Stromal cell of bone marrow (primary cell): ENCODE measurements at regions not wholly inside any gene's neighbourhood (a gene's known extent, or its start where the extent isn't known, plus 50 kb on each side); places are given as distances from the start of the nearest gene placed in this dataset.

ENCODE experiments used
- DNase-seq: peaks from one replicate; pipeline ENCODE4 v3.0.0-alpha.2; 2012; ENCODE audit warnings: low read depth

- no peak for DNase-seq
Measured at GRCh38 chr13:58782736-58783135, 1151.2 kb downstream of the PCDH17 start.

- DNase-seq = no peak
Measured at GRCh38 chr13:58792854-58793253, 1161.3 kb downstream of the PCDH17 start.

GRCh38 chr13:58795715-58796114, 1164.2 kb downstream of the PCDH17 start:
- no peak for DNase-seq

- no peak for DNase-seq
Measured at GRCh38 chr13:58804832-58805231, 1173.3 kb downstream of the PCDH17 start.

- no peak for DNase-seq
Measured at GRCh38 chr13:58806401-58806800, 1174.9 kb downstream of the PCDH17 start.

GRCh38 chr13:58823701-58824100, 1192.2 kb downstream of the PCDH17 start:
- no peak for DNase-seq

- no peak for DNase-seq
Measured at GRCh38 chr13:58827904-58828303, 1196.4 kb downstream of the PCDH17 start.

- no peak for DNase-seq
Measured at GRCh38 chr13:58830841-58831240, 1199.3 kb downstream of the PCDH17 start.

GRCh38 chr13:58838615-58839014, 1207.1 kb downstream of the PCDH17 start:
- no peak for DNase-seq

GRCh38 chr13:58843071-58843470, 1211.5 kb downstream of the PCDH17 start:
- no peak for DNase-seq

- DNase-seq = no peak
Measured at GRCh38 chr13:58843567-58843966, 1212.0 kb downstream of the PCDH17 start.

GRCh38 chr13:58850161-58850560, 1218.6 kb downstream of the PCDH17 start:
- no peak for DNase-seq

- DNase-seq = no peak
Measured at GRCh38 chr13:58852076-58852475, 1220.5 kb downstream of the PCDH17 start.

- DNase-seq = no peak
Measured at GRCh38 chr13:58855283-58855682, 1223.7 kb downstream of the PCDH17 start.

- no peak for DNase-seq
Measured at GRCh38 chr13:58858870-58859371, 1227.4 kb downstream of the PCDH17 start.

GRCh38 chr13:58865286-58865685, 1233.7 kb downstream of the PCDH17 start:
- DNase-seq = no peak

GRCh38 chr13:58869566-58869965, 1238.0 kb downstream of the PCDH17 start:
- DNase-seq = no peak

- no peak for DNase-seq
Measured at GRCh38 chr13:58876473-58876872, 1244.9 kb downstream of the PCDH17 start.

GRCh38 chr13:58879114-58879513, 1247.6 kb downstream of the PCDH17 start:
- DNase-seq = no peak

- DNase-seq = no peak
Measured at GRCh38 chr13:58882516-58882915, 1251.0 kb downstream of the PCDH17 start.

GRCh38 chr13:58883405-58883804, 1251.9 kb downstream of the PCDH17 start:
- no peak for DNase-seq

- DNase-seq = no peak
Measured at GRCh38 chr13:58884353-58885209, 1253.0 kb downstream of the PCDH17 start.

- DNase-seq = no peak
Measured at GRCh38 chr13:58889474-58889873, 1257.9 kb downstream of the PCDH17 start.

- no peak for DNase-seq
Measured at GRCh38 chr13:58893396-58893795, 1261.9 kb downstream of the PCDH17 start.
